Spleen (tissue), 7 donors: ENCODE measurements at regions not wholly inside any gene's neighbourhood (a gene's known extent, or its start where the extent isn't known, plus 50 kb on each side); places are given as distances from the start of the nearest gene placed in this dataset.

Experiments
- POLR2A ChIP-seq, 3 donors: fragments of 450-650 bp; IDR thresholded peaks; one replicate each; pipeline ENCODE4 v1.5.1; 2017; ENCODE audit warnings: antibody characterized with exemption in 3 of 3, mild to moderate bottlenecking in 1 of 3
- POLR2AphosphoS5 ChIP-seq, 3 donors: sonication (generic); formaldehyde crosslinking; IDR thresholded peaks; one replicate each; pipeline ENCODE4 v1.5.1; 2017; ENCODE audit warnings: antibody characterized with exemption in 3 of 3
- TF ChIP-seq, protein P1 (sequence below), 11 experiments: fragments of 200-600 bp in 7 of 11; fragments of 450-650 bp in 4 of 11; sonication (generic) in 4 of 11; IDR thresholded peaks in 8 of 11; conservative IDR thresholded peaks in 3 of 11; 1 replicate in 7 of 11; 2 replicates in 4 of 11; pipeline versions ENCODE4 v1.4.0 to v1.8.0; 2016 to 2021; ENCODE audit warnings: antibody characterized with exemption in 11 of 11, inconsistent platforms in 4 of 11, mild to moderate bottlenecking in 1 of 11
- donor health status: DM: no; HTN: no; CAD: no; lungs with moderate emphysema.
- donor health status: DM: no; HTN: no; CAD: no.
- donor health status: DM: no; HTN: no; CAD: no.

- TF ChIP-seq, protein P1, sequence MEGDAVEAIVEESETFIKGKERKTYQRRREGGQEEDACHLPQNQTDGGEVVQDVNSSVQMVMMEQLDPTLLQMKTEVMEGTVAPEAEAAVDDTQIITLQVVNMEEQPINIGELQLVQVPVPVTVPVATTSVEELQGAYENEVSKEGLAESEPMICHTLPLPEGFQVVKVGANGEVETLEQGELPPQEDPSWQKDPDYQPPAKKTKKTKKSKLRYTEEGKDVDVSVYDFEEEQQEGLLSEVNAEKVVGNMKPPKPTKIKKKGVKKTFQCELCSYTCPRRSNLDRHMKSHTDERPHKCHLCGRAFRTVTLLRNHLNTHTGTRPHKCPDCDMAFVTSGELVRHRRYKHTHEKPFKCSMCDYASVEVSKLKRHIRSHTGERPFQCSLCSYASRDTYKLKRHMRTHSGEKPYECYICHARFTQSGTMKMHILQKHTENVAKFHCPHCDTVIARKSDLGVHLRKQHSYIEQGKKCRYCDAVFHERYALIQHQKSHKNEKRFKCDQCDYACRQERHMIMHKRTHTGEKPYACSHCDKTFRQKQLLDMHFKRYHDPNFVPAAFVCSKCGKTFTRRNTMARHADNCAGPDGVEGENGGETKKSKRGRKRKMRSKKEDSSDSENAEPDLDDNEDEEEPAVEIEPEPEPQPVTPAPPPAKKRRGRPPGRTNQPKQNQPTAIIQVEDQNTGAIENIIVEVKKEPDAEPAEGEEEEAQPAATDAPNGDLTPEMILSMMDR (IDR thresholded peaks at IDR 0.05 in 8 of 11, conservative IDR thresholded peaks at IDR 0.05 in 3 of 11) = no peak
- no peak for TF ChIP-seq POLR2AphosphoS5 (IDR thresholded peaks at IDR 0.05)
- TF ChIP-seq POLR2A (IDR thresholded peaks at IDR 0.05) = no peak
These were observed 84.8 kb downstream of the KLF4 start for GRCh38 chr9:107404736-107405135.
